Adrenal gland (tissue), 9 donors: ENCODE measurements at regions not wholly inside any gene's neighbourhood (a gene's known extent, or its start where the extent isn't known, plus 50 kb on each side); places are given as distances from the start of the nearest gene placed in this dataset.

Experiments
- DNase-seq, 7 donors: peaks; one replicate each; pipeline ENCODE4 v3.0.0-alpha.2; 2019 to 2020
- H3K27ac ChIP-seq, 5 donors: fragments of 200-600 bp; sonication (generic) in 4 of 5; 1 replicate in 3 of 5; 2 replicates in 2 of 5; pipeline versions ENCODE4 v1.5.1 to v1.8.0; 2016 to 2020; ENCODE audit warnings: mild to moderate bottlenecking in 1 of 5
- H3K27me3 ChIP-seq: fragments of 200-600 bp; 2 replicates; pipeline ENCODE4 v1.8.0; 2021
- H3K36me3 ChIP-seq, 2 donors: fragments of 200-600 bp; replicated peaks in 1 of 2; 1 replicate in 1 of 2; 2 replicates in 1 of 2; pipeline versions ENCODE4 v1.5.1 to v1.8.0; 2018 to 2022
- H3K4me1 ChIP-seq, 2 donors: fragments of 200-600 bp; replicated peaks in 1 of 2; 1 replicate in 1 of 2; 2 replicates in 1 of 2; pipeline versions ENCODE4 v1.5.1 to v1.8.0; 2018 to 2021
- H3K4me3 ChIP-seq, 4 donors: fragments of 200-600 bp; sonication (generic) in 3 of 4; one replicate each; pipeline ENCODE4 v1.5.1; 2016 to 2018
- H3K9me3 ChIP-seq, 3 donors: fragments of 200-600 bp; sonication (generic) in 1 of 3; replicated peaks in 1 of 3; 1 replicate in 2 of 3; 2 replicates in 1 of 3; pipeline versions ENCODE4 v1.5.1 to v1.8.0; 2016 to 2021
- POLR2A ChIP-seq, 2 donors: fragments of 450-650 bp; IDR thresholded peaks; one replicate each; pipeline ENCODE4 v1.6.1; 2017; ENCODE audit warnings: antibody characterized with exemption in 2 of 2, mild to moderate bottlenecking in 2 of 2, moderate library complexity in 1 of 2
- WGBS, 4 donors: extraction: QIAGEN DNeasy Blood & Tissue Kit in 2 of 4; methylation state at CpG; one replicate each; pipeline versions ENCODE4 v1.1.5 to v1.1.7; 2013 to 2017; 5-methylcytosine and 5-hydroxymethylcytosine counted together
- intact Hi-C, 2 donors: fragments of 100-400 bp; cut with DNase I; formaldehyde crosslinking; loops; one replicate each; pipeline versions ENCODE4 v1.14.1 to v1.15.0; 2022 to 2023
- TF ChIP-seq, protein P1 (sequence below), 6 experiments: fragments of 450-650 bp in 4 of 6; fragments of 200-600 bp in 2 of 6; sonication (generic) in 1 of 6; IDR thresholded peaks; 1 replicate in 5 of 6; 2 replicates in 1 of 6; pipeline versions ENCODE4 v1.5.1 to v1.8.0; 2016 to 2021; ENCODE audit warnings: antibody characterized with exemption in 6 of 6, mild to moderate bottlenecking in 2 of 6, moderate library complexity in 1 of 6
- donor health status: healthy with polysubstance abuse.
- donor health status: Bipolar disorder and iron deficiency.
- donor health status: DM: yes; HTN: yes; CAD: no.
- donor health status: DM: no; HTN: no; CAD: no.
- donor health status: DM: no; HTN: no; CAD: no.

- H3K27ac ChIP-seq, result no peak overlapping the region
- H3K27me3 ChIP-seq, result peaks cover 4% of the 10 kb centered on the region
- WGBS, 4 donors, result 73 to 87% (median 81%) methylated on average over 3 to 5 of the region's 5 CpGs
- no peaks in the 10 kb centered on the region for H3K9me3 ChIP-seq
- intact Hi-C loops, result no loop called here
- no peak overlapping the region for H3K4me3 ChIP-seq
- DNase-seq, result no peak
- no peak for TF ChIP-seq POLR2A (IDR thresholded peaks at IDR 0.05)
- TF ChIP-seq, protein P1, sequence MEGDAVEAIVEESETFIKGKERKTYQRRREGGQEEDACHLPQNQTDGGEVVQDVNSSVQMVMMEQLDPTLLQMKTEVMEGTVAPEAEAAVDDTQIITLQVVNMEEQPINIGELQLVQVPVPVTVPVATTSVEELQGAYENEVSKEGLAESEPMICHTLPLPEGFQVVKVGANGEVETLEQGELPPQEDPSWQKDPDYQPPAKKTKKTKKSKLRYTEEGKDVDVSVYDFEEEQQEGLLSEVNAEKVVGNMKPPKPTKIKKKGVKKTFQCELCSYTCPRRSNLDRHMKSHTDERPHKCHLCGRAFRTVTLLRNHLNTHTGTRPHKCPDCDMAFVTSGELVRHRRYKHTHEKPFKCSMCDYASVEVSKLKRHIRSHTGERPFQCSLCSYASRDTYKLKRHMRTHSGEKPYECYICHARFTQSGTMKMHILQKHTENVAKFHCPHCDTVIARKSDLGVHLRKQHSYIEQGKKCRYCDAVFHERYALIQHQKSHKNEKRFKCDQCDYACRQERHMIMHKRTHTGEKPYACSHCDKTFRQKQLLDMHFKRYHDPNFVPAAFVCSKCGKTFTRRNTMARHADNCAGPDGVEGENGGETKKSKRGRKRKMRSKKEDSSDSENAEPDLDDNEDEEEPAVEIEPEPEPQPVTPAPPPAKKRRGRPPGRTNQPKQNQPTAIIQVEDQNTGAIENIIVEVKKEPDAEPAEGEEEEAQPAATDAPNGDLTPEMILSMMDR (IDR thresholded peaks at IDR 0.05), result no peak
- no peaks in the 10 kb centered on the region for H3K4me1 ChIP-seq
- H3K36me3 ChIP-seq, result no peaks in the 10 kb centered on the region
Observed at GRCh38 chr17:73991260-73991659, 212.2 kb upstream of the RPL38 start.

DNA sequence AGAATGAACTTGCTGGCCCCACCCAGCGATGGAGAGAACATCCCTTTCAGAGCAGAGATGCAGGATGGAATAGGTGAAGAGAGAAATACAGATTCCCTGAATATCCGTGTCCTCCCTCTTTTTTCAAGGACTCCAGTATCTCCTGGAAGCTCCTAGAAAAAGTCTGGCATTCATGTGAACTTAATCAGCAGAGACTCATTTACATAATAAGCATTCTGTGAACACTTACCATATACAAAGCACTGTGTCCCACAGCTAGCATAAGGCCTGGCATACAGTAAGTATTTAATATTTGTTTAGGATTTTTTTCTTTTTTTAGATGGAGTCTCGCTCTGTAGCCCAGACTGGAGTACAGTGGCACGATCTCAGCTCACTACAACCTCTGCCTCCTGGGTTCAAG lies 208.5 kb upstream of the RPL38 start:
- intact Hi-C loops, result no loop called here
- H3K27ac ChIP-seq, result no peak overlapping the region
- no peaks in the 10 kb centered on the region for H3K4me1 ChIP-seq
- DNase-seq, result no peak
- H3K27me3 ChIP-seq, result peaks cover 4% of the 10 kb centered on the region
- 65 to 88% (median 81%) methylated on average over 4 of the region's 4 CpGs for WGBS, 4 donors
- H3K9me3 ChIP-seq, result no peaks in the 10 kb centered on the region
- no peak overlapping the region for H3K4me3 ChIP-seq
- no peak for TF ChIP-seq POLR2A (IDR thresholded peaks at IDR 0.05)
- TF ChIP-seq, protein P1 (IDR thresholded peaks at IDR 0.05), result no peak
- H3K36me3 ChIP-seq, result no peaks in the 10 kb centered on the region

- no peak for DNase-seq
- Histone ChIP-seq H3K9me3 (no peaks in the 10 kb centered on the region), H3K27ac (no peak overlapping the region), H3K4me3 (no peak overlapping the region), H3K27me3 (no peaks in the 10 kb centered on the region), H3K36me3 (no peaks in the 10 kb centered on the region), H3K4me1 (no peaks in the 10 kb centered on the region)
- intact Hi-C loops, result no loop called here
- no peak for TF ChIP-seq POLR2A (IDR thresholded peaks at IDR 0.05)
- TF ChIP-seq, protein P1 (IDR thresholded peaks at IDR 0.05), result no peak
- WGBS, 4 donors, result 90 to 96% (median 92%) methylated on average over 3 of the region's 3 CpGs
Observed at GRCh38 chr17:73997059-73997458, 206.4 kb upstream of the RPL38 start.

GRCh38 chr17:73998249-73998648 lies 205.2 kb upstream of the RPL38 start:
- intact Hi-C loops, result no loop called here

More at GRCh38 chr17:73998249-73998648, 205.2 kb upstream of the RPL38 start:
- Histone ChIP-seq H3K36me3 (no peaks in the 10 kb centered on the region), H3K9me3 (no peaks in the 10 kb centered on the region), H3K27ac (no peak overlapping the region), H3K4me1 (no peaks in the 10 kb centered on the region), H3K4me3 (no peak overlapping the region), H3K27me3 (no peaks in the 10 kb centered on the region)
- 20 to 43% (median 36%) methylated on average over 4 of the region's 4 CpGs for WGBS, 4 donors
- DNase-seq, result no peak
- TF ChIP-seq POLR2A (IDR thresholded peaks at IDR 0.05), result no peak
- TF ChIP-seq, protein P1 (IDR thresholded peaks at IDR 0.05), result no peak
